ENCODE measurements at regions not wholly inside any gene's neighbourhood (a gene's known extent, or its start where the extent isn't known, plus 50 kb on each side); places are given as distances from the start of the nearest gene placed in this dataset.

GRCh38 chr10:3260066-3260834 is 87.7 kb upstream of the PITRM1 start:
- TF ChIP-seq CTCF (IDR thresholded peaks at IDR 0.05) (no peak), EZH2 (IDR thresholded peaks at IDR 0.05) (no peak)

Measured in neural progenitor cell (in vitro differentiated cells).